NCI-H2171 treated with DMSO at 0.1 percent for 48 hours (cell line): ENCODE measurements at regions not wholly inside any gene's neighbourhood (a gene's known extent, or its start where the extent isn't known, plus 50 kb on each side); places are given as distances from the start of the nearest gene placed in this dataset.
A peak's percentile ranks its signal among the peaks of the same experiment; 100 is the strongest.
"Not testable (repeated sequence)": the region's sequence is repeated elsewhere in the genome, so short reads cannot be mapped to it uniquely, and the experiment has no call there.

Experiments
- DNase-seq: peaks from one replicate; lab custom pipeline; 2025; lab: John Stamatoyannopoulos, UW

DNA sequence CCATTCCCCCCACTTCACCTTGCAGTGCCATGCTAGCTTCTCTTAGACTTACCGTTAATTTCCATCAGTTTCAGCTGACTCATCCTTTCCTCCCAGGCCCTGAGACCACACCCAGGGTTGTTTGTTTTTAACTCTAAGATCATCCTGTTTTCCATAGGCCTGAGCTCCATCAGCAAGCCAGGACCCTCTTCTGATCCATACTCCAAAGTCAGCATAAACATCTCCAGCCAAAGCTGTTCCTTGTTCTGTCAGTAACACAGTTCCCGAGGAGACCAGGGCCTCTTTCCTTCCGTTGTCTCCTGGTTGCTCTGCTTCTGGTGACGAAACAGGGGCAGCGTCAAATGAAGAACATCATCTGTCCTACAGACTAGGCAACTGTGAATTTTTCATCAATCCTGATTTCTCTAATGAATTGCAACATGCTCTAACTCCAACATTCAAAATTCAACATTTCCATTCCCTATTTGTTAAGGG, 83.8 kb upstream of the HNF1B start:
- no peak for DNase-seq

DNA sequence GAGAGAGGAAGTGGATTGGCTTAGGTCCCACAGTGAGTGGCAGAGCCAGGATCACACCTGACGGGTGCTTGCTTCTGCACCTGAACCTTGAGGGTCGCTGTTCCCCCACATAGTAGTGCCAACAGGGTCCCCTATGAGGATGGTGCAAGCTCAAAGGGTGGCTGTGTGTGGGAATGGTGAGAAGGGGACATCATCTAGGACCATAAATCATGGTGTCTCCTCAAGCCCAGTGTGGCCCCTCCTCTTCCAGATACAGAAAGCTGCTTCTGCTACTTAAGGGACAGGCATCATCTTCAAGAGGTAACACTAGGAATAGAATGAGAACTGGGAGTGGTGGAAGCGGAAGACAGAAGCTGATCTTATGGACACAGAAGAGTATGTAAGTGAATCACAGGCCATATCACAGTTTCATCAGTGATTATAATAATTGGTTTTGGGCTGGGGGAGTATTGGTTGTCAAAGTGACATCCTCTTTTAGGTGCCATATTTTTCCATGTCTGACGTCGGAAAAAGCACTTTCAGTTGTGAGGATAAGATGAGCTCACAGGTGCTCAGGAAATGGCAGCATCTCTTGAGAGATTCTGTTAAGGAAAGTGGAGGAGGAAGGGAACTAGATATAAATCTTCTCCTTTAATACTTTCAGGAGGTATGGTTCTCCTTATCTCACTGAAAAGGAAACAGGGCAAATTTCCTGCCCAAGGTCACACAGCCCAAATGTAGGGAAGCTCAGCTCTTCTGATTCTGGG, 83.2 kb upstream of the HNF1B start:
- no peak for DNase-seq

DNA sequence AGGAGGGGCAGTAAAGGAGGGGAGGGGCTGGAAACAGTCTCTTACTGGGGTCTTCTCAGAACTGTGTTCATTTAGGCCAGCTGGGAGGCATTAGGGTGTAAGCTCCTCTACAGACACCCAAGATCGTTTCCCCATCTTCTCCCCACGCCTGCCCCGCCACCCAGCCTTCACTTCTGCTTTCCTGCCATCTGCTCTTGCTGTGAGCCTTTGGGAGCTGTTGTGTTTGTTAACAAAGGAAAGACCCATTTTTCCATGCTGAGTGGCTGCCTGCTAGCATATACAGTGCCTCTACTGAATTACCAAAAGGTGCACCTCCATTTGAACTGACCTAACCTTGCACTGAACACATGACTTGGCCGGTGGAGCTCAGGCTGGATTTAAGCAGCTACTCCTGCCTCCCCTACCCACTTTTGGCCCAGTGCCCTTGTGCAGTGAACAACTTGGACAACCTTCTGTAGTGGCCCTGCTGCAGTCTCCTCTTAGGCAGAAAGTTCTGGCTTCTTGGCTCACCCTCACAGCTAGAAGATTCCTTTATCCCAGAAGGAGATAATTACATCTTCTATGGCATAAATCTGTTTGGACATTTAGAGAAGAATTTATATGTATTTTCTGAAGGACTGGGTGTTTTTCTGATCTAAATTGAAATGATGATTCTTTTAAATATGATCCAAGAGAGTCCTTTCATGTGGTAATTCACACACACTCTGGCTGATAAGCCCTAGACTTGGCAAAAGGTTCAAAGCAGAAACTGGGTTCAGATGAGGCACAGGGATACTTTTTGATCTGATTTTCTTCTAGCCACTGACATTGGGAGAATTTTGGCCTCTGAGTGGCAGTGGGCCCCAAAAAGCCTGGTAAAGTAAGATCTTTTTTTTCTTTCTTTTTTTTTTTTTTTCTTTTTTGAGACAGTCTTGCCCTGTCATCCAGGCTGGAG, 81.9 kb upstream of the HNF1B start:
- peak; percentile 25 for DNase-seq

DNA sequence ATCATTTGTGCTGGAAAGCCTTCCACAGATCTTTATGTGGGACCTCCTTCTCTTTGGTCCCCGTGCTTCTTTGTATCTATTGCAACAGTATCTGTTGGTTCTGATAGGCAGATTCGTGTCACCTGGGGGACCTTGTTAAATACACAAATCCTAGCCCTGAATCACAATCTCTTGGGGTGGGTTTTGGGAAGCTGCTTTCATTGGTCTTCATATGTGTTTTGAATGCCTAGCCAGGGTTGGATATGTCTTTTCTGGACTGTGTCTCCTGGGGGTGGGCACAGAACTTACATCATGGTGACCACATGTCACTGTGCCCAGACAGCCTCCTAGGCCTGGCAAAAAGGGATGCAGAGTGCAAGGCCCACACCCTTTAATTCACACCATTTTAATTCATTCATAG, 81.0 kb upstream of the HNF1B start:
- no peak for DNase-seq

DNA sequence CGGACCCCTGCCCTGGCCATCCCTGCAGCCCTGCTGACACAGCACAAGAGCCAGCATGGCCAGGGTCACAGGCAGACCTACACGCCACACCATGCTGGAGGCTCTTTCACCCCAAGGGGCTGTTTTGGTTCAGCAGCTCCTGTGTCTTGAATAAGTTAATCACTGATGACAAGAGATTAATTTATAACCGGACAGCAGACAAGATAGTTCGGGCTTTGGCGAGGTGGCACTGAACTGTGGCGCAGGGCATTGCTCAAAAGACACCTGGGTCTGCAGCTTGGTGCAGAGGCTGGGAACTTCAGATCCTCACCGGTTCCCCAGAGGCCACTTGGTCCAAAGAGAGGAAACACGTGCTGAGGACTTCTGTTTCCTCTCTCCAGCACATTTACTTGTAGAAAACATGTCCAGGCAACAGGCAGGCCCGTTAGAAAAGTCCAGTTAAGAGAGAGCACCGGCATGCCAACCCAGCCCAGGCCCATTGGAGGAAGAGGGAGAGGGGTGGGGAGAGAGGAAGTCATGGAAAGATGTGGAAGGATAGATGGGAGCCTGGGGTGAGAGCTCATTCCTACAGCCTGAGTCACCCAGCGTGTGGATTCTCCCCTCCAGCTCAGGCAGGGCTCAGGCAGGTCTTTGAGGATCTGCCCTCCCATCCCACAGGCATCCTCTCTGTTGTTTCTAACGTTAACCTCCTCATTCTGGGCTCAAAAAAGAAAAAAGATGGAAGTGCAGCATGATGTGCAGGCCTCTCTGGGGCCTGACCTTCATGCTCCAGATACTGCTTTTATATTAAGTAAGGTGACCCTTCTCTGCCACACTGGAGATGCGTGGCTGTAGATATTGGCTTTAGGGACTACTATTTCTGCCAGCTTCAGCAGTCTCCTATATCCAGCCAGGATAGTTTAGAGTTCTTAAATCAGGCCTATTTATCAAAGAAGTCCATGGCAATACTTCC, 80.0 kb upstream of the HNF1B start:
- no peak for DNase-seq

DNA sequence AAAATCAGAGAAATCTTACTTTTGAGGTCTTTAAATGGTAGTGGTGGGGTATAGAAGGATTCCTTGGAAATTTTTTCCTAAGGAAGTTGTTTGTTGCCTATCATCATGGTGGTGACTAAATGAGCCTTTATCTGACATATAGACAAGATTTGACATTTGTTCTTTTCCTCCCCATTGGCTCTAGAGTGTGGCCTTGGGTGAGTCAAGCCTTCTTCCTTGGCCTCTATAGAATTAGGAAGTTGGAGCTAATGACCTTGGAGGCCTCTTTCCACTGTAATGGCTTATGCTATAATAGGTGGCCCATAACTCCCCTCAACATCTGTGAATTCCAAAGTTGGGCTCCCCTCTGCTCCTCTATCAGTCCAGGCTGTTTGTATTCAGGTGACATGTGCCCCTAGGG, 79.1 kb upstream of the HNF1B start:
- no peak for DNase-seq

DNA sequence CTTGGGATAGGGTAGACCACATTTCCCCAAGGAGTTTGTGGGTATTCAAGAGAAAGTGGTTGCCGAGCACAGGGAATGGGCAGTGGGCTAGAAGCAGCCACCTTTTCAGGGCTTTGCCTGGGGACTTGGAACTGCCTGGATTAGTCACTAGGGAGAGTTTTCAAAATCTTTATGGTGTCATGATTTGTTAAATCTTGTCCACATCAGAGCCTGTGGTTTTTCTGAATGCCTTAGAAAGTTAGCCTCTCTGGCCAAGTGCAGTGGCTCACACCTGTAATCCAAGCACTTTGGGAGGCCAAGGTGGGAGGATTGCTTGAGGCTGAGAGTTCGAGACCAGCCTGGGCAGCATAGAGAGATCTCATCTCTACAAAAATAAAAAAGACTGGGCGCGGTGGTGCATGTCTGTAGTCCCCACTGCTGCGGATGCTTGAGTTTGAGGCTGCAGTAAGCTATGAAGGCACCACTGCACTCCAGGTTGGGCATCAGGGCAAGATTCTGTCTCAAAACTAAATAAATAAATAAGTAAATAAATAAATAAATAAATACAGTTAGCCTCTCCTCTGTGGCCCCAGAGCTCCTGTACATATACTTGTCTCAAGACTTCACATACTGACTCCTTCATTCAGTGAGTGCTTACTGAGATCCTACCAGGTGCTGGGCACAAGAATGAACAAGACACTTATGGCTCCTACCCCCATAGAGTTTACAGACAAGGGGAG, 76.3 kb upstream of the HNF1B start:
- DNase-seq, result no peak

DNA sequence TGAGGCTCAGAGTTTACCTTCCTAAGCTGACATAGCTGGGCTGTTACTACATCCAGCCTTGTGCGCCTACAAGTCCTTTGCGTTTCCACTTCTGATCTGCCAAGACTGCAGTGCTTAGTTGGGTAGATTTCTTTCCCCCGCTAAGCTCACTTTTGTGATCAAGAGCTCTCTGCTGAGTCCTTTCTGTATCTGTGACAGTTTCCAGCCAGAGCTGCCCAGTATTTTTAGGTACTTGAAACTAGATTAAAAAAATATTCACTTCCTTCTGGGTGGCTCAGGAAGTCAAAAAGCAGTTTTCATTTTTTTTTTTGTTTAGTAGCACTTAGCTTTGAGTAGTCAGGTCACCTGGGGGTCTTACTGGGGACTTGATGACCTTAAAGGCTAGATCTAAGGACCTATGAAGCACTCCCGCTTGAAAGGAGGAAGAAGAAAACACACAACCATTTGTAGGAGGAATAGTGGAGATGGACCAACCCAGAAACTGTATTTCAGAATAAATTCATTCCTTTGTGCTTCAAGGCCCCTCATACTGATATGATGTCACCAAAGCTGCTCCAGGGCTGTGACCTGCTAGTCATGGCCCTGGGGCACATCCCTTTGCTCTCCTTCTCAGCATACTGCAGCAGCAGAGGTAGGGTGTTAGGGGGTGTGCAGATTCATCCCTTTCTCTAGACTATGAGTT, 75.6 kb upstream of the HNF1B start:
- DNase-seq, result no peak

DNA sequence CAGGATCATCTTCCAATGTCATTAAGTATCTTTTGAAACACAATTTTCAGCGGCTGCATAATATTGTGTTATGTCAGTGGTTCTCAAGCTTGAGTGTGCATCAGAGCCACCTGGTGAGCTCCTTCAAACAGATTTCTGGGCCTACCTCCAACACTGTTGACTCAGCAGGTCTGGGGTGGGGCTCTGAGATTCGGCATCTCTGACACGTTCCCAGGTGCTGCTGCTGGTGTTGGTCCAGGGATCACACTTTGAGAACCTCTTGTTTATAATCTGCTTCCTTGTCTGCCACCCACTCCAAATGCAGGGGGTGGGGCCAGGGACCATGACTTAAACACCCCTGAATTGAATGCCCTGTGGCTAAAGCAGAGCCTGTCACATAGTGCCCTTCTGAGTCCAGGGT, 73.8 kb upstream of the HNF1B start:
- DNase-seq, result peak; percentile 16

DNA sequence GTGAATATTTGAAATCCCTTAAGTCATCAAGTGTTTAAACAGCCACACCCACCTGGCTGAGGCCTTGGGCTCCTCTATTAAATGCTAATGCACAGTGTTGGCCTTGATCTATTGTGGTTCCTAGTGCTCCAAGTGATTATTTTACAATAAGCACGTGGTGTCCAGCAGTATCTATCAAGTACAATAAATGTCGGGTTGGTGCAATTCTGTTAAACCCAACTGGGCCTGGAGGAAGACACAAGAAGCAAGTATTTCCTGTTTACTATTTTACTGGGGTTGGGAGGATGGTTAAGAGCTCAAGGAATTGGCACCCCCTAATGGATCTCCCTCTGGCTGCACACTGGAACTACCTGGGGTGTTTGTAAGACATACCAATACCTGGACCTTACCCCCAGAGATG, 72.1 kb upstream of the HNF1B start:
- no peak for DNase-seq

DNA sequence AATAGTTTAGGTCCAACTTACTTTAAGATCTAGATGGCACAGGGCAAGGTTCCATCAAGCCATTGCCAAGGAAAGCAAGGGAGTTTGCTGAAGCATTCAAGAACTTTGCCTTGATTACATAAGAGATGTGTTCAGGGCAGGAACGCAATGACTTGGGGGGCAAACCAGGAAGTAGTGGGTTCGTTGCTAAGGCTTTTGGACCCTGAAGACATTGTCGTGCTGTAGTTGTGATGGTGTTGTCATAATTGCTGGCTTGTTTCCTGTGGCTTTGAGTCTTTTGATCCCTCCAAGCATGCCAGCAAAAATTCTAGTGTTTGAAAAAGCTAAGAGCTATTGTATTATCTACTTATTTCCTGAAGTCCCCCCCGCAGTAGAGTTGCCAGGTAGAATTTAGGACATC, 70.7 kb upstream of the HNF1B start:
- DNase-seq, result no peak

DNA sequence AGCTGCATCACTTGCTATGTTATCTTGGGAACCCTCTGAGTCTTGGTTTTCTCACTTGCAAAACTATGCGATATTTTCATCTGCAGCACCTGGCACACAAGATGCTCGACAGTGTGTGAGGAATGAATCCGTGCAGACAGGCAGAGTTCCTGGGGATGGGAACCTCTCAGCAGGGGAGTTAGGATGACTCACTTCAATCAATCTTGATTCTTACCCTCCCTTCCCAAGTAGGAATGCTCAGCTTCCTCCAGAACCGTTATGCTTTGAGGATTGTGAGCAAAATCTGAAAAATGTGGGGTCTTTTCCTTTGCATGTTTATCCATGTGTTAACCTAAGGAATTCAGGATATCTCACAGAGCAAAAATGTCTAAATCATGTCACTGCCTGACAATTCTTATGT, 68.9 kb upstream of the HNF1B start:
- no peak for DNase-seq

DNA sequence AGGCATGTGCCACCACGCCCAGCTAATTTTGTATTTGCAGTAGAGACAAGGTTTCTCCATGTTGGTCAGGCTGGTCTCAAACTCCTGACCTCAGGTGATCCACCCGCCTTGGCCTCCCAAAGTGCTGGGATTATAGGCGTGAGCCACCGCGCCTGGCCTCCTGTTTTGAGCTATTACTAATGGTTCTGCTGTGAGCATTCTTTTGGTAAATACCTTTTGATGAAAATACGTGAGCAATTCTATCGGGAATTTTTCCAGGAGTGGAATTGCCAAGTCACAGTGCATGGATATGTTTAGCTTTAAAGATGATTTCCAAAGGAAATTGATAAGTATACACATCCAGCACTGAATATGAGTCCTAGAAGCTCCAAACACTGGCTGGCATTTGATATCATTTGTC, 64.0 kb upstream of the HNF1B start:
- DNase-seq, result not testable (repeated sequence)

DNA sequence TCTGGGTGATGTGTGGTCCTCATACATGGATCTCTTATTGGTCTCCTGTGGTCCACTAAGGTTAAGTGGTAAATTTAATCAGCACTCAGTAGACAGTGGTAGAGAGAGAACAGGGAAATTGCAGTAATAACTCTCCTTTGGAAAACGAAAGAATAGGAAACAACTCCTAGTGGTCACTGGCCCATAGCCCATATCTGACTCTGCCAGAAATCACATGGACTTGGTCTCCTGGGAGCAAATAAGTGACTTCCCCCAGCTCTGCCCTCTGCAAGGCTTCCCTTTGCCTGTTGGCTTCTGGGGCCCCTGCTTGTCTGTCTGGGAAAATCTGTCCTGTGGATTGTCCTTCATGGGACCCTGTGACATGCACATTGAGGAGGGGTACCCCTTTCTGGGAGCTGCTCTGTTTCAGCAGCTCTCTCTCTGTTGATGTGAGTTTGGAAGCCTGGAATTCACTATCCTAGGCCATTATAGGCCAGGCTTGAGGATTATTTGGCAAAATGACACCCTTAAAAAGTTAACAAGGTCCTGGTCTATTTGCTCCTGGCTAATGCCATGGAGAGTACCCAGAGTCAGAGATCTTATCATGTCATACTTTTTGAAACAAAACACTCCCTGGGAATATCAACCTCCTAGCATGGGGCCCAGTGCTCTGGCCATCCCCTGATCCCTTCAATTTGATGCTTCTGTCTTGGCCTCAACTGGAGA, 58.0 kb upstream of the HNF1B start:
- no peak for DNase-seq

DNA sequence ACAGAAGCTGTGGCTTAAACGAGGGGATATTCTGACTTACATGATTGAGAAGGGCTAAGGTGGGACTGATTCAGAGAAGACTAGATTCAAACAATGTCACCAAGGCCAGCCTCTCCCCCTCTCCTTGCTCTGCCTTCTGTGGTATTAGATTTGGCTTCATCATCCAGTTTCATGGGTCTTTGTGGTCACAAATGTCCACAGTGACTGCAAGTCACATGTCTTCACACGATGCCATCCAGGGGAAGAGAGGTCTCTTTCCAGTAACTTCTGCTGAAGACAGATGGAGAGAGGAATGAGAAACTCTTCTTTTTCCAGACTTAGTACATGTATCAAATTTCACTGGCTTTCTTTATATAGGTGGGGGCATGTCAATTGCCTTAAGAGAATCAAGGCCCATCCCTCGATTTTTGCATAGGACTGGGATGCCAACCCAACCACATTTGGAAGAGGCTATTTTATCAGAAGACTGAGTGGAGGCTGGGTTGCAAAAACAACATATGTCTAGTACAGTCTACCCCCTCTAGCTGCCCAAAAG, 57.3 kb upstream of the HNF1B start:
- DNase-seq, result no peak

DNA sequence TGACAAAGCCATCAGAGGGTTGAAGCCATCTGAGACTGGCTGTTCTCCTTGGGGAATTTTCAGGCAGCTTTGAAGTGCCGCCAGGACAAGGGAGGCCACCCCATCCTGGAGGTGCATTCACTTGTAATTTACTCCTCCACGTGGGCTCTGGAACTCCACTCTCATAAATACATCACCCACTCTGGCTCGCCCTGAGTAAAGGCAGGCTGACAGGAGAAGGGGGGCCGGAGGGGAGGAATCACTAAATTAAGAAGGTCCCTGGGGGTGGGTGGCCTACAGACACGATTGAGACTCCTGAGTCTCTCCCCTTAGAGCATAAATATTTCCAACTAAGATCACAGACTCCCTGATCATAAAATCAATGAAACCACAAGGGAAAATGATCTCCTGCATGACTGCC, 56.3 kb upstream of the HNF1B start:
- DNase-seq, result no peak

DNA sequence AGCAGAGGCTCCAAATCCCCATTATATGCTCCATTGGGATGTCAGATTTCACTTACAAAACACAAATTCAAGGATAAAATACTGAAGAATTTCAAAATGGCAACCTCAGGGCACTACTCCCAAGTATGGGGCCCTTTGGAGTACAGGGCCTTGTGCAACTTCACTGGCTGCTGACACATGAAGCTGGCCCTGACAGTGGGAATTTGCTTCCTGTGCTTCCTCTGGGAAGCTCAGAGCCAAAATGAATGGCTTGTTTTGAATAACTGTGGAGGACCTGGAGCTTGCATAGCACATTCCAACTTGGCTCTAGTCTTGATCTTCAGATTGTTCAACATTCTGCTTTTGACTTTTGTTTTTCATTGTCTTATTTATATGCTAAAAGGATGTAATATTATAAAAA, 52.3 kb upstream of the HNF1B start:
- no peak for DNase-seq

DNA sequence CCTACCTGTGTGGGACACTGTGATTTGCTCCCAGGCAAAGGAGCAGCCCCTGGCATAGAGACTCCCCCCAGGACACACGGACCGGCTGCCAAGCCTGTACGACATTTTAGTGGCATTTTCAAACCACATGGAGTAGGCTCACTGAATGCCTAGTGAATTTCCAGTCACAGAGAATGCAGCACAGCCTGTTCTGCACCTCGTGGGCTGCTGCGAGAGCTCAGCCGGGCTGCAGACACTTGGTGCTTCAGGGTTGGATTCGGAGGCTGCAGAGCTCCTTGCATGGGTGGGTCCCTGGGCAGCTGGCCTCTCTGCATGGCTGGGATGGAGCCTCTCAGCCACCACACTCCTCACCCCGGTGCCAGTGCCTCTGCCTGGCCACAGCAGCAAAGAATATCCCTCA, 51.2 kb upstream of the HNF1B start:
- no peak for DNase-seq
